ENCODE measurements at regions not wholly inside any gene's neighbourhood (a gene's known extent, or its start where the extent isn't known, plus 50 kb on each side); places are given as distances from the start of the nearest gene placed in this dataset.
"Not testable (repeated sequence)": the region's sequence is repeated elsewhere in the genome, so short reads cannot be mapped to it uniquely, and the experiment has no call there.

DNA sequence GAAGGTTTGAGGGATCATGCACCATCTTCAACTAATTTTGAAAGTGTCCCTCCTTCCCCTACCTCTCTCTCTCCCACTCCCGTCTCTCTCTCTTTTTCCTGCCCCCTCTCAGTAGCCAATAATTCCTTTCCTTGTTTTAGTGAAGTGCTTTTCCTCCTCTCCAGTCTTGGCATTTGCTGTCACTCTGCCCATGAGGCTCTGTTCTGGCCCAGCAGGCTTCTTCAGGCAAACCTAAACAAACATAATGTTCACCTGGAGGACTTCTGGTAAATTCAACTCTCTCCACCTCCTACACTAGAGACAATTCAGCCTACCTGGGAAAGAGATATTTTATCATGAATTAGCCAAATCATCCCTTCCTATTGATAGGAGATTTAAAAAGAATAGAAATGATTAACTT, 86.6 kb upstream of the ADRA1D start:
- Mint-ChIP-seq H3K9me3 (no peaks in the 10 kb centered on the region), H3K27ac (no peak overlapping the region), H3K36me3 (no peaks in the 10 kb centered on the region)
- DNase-seq (ENCODE audit: low spot score in 2 of 2) (no peak), ATAC-seq (no peak)

DNA sequence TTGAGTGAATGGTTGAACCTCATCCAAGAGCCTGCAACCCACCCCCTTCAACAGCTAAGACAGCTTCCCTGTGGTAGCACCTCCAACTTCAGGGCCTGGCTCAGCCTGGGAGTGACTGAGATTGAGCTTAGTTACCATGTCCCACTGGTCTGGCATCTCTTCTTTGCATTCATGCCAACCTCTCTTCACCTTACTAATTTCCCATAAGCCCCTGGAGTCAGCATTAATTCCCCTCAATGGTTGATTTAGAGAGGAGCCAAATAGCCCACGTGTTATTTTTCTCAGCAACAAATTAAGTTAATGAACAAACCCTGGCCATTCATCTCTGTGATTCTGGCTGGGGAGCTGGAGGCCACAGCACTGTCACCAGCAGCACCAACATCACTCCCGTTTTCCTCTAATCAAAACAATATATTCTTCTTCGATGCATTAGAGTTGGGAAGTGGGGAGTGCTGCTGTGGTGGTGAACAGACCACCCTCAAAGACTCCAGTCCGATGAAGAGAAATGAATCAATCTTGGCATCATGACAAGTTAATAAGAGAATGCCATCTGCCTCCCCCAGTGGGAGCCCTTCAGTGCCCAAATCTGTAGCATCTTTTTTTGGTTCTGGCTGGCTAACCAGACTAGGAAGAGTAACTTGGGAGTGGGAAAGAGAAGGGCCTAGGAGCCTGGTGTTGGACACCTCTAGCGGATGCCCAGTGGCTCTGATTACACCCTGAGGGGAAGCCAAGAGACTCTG, 83.2 kb upstream of the ADRA1D start:
- Mint-ChIP-seq H3K9me3 (no peaks in the 10 kb centered on the region), H3K36me3 (no peaks in the 10 kb centered on the region), H3K27ac (no peak overlapping the region)
- no peak for DNase-seq (ENCODE audit: low spot score in 2 of 2)
- no peak for ATAC-seq

DNA sequence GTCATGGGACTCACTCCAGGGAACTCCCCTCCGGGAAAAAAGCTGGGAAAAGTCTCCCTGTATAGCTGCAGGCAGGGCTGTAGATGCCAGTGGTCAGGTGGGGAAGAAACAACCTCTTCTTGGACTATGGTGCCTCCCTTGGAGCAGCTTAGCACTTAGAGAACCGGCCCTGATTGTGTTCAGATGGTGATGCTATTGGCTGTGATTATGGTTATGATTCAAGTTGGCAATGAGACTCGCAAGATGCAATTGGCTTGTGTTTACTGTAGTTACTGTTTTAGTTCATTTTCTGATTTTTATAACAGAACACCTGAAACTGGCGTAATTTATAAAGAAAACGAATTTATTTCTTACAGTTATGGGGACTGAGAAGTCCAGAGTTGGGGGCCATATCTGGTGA, 80.9 kb upstream of the ADRA1D start:
- Mint-ChIP-seq H3K27ac (no peak overlapping the region), H3K9me3 (no peaks in the 10 kb centered on the region), H3K36me3 (no peaks in the 10 kb centered on the region)
- DNase-seq (ENCODE audit: low spot score in 2 of 2): no peak
- no peak for ATAC-seq

DNA sequence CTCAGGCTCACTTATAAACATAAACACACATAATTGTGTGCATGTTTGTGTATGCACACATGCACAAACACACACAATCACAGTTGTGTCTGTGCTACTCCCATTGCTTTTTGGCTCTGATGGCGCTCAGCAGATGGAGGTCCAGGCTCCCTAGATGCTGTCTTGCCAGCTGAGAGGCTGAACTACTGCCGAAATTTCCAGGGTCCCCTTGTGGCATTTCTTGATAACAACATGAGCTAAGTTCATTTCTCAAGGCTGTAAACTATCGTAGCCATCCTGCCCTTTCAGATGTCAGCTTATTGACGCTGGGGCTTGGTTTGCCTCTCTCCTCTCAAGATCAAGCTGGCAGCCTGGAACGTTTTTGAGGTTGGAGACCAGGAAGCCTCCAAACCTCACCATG, 80.1 kb upstream of the ADRA1D start:
- Mint-ChIP-seq H3K36me3 (no peaks in the 10 kb centered on the region), H3K9me3 (no peaks in the 10 kb centered on the region), H3K27ac (no peak overlapping the region)
- ATAC-seq (no peak), DNase-seq (ENCODE audit: low spot score in 2 of 2) (no peak)

DNA sequence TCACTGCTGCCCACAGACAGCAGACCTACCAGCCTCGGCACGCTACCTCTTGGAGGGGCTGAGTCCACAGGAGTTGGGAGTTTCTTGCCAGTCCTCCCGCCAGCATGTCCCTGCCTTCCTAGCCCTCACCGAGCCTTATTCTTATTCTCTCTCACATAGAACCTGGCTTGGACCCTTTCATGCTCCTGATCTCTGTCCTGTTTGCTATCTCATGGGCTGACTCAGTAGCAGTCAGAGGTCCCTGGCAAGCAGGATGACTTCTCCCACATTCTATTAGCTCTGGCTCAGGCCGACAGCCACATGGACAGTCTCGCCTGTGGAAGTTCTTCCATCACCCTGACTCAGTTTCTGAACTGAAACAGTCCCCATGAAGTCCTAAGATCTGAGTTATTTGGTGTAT, 79.5 kb upstream of the ADRA1D start:
- no peaks in the 10 kb centered on the region for H3K9me3 Mint-ChIP-seq
- DNase-seq (ENCODE audit: low spot score in 2 of 2) (no peak), ATAC-seq (no peak)
- no peak overlapping the region for H3K27ac Mint-ChIP-seq
- no peaks in the 10 kb centered on the region for H3K36me3 Mint-ChIP-seq

DNA sequence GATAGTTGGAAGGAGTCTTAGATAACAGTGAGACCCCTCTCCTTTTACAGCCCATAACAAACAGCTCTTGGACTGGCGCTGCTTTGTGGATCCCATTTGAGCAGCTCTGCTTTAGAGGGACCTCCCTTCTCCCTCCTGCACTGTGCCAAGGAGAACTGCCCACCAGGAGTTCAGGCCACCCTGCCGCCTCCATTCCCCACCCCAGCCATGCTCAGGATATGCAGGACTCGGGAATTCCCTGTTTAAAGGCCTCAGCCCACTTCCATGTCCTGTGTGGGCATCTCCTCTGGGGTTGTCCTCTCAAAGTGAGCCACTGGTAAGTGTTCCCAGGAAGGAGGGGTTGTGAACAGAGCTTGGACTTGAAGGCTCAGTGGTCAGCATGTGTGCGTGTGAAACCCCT, 78.9 kb upstream of the ADRA1D start:
- ATAC-seq: no peak
- no peak overlapping the region for H3K27ac Mint-ChIP-seq
- DNase-seq (ENCODE audit: low spot score in 2 of 2): no peak
- no peaks in the 10 kb centered on the region for H3K9me3 Mint-ChIP-seq
- no peaks in the 10 kb centered on the region for H3K36me3 Mint-ChIP-seq

DNA sequence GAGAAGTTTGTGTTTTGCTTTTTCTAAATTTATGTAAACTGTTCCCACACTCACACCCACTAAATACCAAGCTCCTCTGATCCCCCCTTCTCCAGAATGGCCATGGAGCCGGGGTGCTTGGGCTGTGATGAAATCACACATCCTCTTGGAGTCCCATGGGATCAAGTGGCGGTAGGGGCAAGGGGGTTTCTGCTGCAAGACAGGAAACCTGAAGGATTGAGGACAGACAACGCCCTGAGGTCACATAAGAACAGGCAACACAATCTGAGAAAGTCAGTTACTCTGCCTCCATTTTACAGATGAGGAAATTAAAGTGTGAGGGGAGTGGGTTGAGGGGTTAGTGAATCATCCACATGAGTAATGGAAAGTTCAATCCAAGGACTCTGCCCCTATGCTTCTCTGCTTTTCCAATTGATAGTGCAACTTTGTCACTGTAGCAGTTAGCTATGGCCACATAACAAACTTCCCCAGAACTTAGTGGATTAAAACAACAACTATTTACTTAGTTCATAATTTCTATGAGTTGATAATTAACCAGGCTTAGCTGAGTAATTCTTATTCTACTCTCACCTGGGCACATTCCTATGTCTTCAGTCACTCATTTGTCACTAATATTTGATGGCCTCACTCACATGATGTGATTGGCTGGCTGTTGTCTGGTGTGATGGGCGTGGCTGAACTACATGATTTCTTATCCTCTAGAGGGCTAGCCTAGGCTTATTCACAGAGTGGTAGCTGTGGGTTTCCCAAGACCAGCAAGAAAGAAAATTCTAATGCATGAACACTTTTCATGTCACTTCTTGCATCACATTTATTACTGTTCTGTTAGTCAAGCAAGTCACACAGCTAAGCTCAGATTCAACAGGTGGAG, 77.3 kb upstream of the ADRA1D start:
- Mint-ChIP-seq H3K36me3 (no peaks in the 10 kb centered on the region), H3K27ac (no peak overlapping the region), H3K9me3 (no peaks in the 10 kb centered on the region)
- DNase-seq (ENCODE audit: low spot score in 2 of 2) (no peak), ATAC-seq (peak in 1 of 2 donors; percentile 26)

DNA sequence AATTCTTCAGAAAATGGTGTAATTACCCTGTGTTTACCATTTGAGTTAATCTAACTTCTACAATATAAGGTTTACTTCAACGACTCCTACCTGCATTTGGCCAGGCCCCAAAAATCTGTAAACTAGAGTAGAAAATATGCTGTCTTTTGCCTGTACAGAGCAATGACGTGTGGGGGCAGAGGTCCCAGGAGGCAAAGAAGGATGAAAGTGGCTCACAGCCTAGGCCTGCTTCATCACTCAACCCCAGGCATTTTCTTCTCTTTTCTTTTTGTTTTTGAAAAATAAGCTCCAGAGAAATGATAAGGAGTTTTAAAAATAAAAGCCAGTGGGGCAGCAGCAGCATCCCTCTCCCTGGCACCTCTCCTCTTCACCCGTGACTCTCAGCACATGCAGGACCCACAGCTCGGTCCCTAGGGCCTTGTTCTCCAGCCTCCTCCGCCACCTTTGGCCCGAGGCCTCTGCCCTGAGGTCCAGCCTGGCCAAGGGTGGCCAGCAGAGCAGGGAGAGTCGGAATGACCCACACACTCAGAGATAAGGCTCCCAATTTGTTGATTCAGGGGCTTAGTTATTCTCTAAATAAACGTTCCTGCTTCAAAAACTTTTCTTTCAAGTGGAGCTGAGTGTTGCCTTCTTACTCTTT, 76.6 kb upstream of the ADRA1D start:
- H3K27ac Mint-ChIP-seq: no peak overlapping the region
- DNase-seq (ENCODE audit: low spot score in 2 of 2) (no peak), ATAC-seq (no peak)
- H3K9me3 Mint-ChIP-seq: no peaks in the 10 kb centered on the region
- no peaks in the 10 kb centered on the region for H3K36me3 Mint-ChIP-seq

DNA sequence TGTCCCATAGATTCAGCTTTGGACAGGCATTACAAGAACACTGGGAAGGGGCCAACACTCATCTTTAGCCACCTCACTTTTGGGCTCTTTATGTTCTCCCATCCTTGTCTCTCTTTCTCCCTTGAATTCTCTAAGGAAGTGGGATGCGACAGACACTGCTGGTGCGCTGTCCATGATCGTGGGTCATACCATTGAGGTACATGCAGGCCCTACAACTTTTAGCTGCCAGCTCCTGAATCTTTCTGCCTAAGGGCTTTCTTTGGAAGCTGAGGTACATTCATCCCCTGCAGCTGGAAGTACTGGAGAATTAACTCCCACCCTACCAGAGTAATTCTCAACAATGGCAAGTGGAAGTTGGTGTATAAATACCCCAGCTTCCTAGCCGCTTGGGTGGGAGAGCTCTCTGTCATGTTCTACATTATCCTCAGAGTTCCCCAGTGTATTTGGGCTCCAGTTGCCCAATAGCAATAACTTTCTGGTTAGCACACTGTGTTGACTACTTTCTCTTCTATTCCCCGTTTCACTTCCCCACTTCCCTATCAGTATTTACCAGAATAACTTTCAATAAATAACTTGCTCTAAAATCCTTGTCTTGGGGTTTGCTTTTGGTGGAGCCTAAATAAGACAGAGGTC, 75.6 kb upstream of the ADRA1D start:
- no peak for DNase-seq (ENCODE audit: low spot score in 2 of 2)
- no peak overlapping the region for H3K27ac Mint-ChIP-seq
- H3K36me3 Mint-ChIP-seq: no peaks in the 10 kb centered on the region
- no peaks in the 10 kb centered on the region for H3K9me3 Mint-ChIP-seq
- no peak for ATAC-seq

DNA sequence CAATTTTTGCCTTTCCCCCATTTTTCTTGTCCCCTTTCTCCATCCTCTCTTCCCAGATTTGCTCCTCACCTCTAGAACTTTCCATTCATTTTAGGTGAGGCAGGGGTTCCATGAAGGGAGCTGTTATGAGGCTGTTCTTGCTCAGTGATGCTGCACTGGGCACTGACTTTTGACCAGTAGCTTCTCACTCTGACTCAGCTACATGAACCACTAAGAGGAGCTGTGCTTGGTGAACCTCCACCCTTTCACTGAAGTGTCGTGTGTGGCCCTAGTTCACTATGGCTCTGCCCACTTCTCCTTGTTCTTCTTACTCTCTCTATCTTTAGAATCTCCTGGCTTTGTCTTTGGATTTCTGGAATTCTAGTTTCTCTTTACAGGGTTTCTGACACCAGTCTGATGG, 73.4 kb upstream of the ADRA1D start:
- Mint-ChIP-seq H3K36me3 (no peaks in the 10 kb centered on the region), H3K27ac (no peak overlapping the region), H3K9me3 (no peaks in the 10 kb centered on the region)
- ATAC-seq (no peak), DNase-seq (ENCODE audit: low spot score in 2 of 2) (no peak)

DNA sequence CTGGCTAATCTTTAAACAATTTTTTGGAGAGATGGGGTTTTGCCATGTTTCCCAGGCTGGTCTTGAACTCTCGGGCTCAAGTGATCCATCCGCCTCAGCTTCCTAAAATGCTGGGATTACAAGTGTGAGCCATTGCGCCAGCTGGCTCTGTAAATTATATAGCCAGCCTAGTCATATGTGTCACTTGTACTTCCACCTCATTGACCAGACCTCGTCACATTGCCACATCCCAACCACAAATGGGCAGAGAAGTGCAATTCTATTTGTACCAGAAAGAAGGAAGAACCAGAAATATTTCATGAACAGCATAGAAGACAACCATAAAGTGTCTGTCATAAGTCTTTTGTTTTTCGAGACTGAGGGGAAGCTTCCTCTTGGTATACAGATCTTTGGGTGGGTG, 71.2 kb upstream of the ADRA1D start:
- H3K9me3 Mint-ChIP-seq: no peaks in the 10 kb centered on the region
- no peak overlapping the region for H3K27ac Mint-ChIP-seq
- H3K36me3 Mint-ChIP-seq: no peaks in the 10 kb centered on the region
- DNase-seq (ENCODE audit: low spot score in 2 of 2): no peak
- no peak for ATAC-seq

DNA sequence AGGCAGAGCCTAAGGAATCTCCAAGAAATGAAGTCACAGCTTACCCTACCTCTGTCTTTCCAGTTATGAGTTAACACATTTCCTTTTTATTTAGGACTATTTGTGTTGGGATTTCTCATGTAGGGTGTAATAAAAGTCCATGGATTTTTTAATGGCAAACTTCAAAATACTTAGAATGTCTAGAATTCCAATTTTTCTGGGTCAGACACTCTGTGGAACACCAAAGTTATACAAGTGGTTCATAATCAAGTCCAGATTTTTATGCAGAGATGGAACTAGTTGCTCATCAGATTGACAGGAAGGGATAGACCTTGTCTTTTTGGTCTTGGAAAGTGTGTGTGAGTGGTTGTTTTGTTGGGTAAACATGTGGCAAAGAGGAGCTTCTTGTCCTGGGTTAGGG, 69.8 kb upstream of the ADRA1D start:
- H3K36me3 Mint-ChIP-seq: no peaks in the 10 kb centered on the region
- H3K27ac Mint-ChIP-seq: no peak overlapping the region
- DNase-seq (ENCODE audit: low spot score in 2 of 2) (no peak), ATAC-seq (no peak)
- H3K9me3 Mint-ChIP-seq: no peaks in the 10 kb centered on the region

DNA sequence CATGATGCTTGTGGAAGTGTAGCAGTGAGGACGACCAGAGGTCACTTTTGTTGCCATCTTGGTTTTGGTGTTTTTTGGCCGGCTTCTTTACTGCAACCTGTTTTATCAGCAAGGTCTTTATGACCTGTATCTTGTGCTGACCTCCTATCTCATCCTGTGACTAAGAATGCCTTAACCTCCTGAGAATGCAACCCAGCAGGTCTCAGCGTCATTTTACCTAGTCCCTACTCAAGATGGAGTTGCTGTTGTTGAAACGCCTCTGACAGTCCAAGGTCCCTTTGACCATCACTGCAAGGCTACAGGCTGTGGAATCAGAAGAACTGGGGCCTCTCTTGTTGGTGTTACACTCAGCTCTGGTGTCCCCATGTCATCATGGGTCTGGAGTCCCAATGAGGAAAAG, 61.5 kb upstream of the ADRA1D start:
- not testable (repeated sequence) for DNase-seq (ENCODE audit: low spot score in 2 of 2); H3K27ac Mint-ChIP-seq; ATAC-seq; H3K36me3 Mint-ChIP-seq
- peaks cover 8 to 15% of the 10 kb centered on the region in 2 donors for H3K9me3 Mint-ChIP-seq

DNA sequence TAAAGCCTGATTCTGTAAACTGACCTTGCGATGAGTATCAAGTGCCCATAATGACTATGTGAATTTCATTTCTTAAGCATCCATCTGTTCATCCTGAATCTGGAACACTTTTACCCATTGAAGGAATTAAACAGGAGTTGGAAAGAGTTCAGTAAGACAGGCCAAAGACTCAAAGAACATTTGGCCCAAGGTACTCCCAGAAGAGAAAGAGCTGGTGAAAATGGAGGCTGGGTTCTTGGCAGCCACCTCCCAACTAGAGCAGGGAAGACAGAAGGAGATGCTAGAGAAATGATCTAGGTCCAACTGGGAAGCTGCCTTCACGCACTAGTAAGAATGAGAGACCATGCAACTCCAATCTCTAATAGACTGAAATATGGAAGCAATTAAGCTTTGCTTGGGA, 57.1 kb upstream of the ADRA1D start:
- Mint-ChIP-seq H3K27ac (no peak overlapping the region), H3K9me3 (peaks cover under 1 to 1% of the 10 kb centered on the region in 2 donors), H3K36me3 (no peaks in the 10 kb centered on the region)
- ATAC-seq (no peak), DNase-seq (ENCODE audit: low spot score in 2 of 2) (no peak)

DNA sequence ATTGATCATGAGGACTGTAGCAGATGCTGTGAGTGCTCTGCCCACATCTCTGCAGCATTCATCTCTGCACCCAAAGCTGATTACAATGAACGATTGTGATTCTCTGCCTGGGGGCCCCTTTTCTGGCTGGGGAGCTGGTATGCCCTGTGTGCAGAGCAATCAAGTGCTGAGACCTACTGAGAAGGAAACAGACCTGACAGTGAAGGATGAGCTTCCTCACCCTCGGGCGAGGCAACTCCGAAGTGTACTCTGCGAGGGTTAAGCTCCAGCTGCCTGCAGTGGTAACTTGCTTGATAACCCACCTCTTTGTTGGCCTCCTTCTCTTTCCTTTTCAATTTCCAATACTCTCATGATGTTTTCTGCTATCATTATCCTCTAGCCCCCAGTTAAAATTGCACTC, 56.0 kb upstream of the ADRA1D start:
- DNase-seq (ENCODE audit: low spot score in 2 of 2) (no peak), ATAC-seq (no peak)
- H3K27ac Mint-ChIP-seq: no peak overlapping the region
- no peaks in the 10 kb centered on the region for H3K36me3 Mint-ChIP-seq
- H3K9me3 Mint-ChIP-seq: no peaks in the 10 kb centered on the region

DNA sequence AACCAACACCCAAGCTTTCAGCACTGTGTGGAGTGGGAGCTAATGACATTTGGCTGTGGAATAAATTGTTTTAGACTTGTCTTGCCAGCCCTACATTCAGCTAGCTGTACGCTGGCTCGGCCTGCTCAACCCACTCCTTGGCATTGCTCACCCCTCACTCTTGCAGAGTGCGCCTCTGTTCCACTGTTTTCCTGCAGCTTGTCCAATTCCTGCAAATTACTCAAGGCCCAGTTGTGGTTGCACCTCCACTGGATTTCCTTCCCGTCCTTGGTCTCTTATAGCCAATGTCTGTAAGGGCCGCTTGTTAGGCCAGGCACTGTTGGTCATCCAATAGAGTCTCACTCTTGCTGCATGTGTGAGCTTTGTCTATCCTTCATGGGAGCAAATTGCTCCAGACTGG, 55.5 kb upstream of the ADRA1D start:
- DNase-seq (ENCODE audit: low spot score in 2 of 2) (no peak), ATAC-seq (no peak)
- Mint-ChIP-seq H3K9me3 (no peaks in the 10 kb centered on the region), H3K27ac (no peak overlapping the region), H3K36me3 (no peaks in the 10 kb centered on the region)

DNA sequence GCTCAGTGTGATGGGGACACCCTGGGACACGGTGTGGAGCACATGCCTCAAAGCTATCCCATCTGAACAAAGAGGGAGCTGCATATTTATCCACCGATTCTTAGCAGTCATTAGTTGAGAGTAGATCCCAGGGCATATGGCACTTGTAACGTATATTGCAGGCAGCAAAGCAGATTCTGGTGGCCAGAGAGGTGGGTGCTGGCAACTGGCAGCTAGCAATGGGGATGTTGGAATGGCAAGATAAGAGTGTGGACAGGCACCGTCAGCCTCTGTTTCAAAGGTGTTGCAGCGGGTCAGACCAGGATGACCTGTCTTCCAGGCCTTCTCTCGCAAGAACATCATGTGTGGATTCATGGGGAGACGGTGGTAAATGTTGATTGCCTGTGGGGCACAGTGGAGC, 54.0 kb upstream of the ADRA1D start:
- Mint-ChIP-seq H3K36me3 (no peaks in the 10 kb centered on the region), H3K27ac (no peak overlapping the region), H3K9me3 (no peaks in the 10 kb centered on the region)
- DNase-seq (ENCODE audit: low spot score in 2 of 2) (no peak), ATAC-seq (no peak)
